ENCODE measurements at regions not wholly inside any gene's neighbourhood (a gene's known extent, or its start where the extent isn't known, plus 50 kb on each side); places are given as distances from the start of the nearest gene placed in this dataset.

DNA sequence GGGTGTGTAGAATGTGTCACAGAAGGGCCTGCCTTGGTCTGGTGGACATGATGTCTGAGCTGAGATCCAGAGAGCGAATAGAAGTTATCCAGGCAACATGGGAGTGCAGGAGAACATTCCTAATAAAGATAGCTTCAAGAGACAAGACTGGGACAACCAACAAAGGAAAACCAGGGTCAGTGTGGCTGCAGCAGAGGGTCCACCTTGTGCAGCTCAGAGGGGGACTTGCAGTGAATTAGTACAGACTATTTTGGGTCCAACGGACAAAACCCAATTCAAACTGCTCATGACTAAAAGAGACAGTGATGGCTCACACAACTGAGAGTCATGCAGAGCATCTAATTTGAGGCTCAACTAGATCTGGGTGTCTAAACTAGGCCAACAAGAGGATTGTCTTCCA is 192.1 kb downstream of the CBLN1 start:
- no peak for TF ChIP-seq CTCF (IDR thresholded peaks at IDR 0.05)
- no peak for TF ChIP-seq POLR2A (IDR thresholded peaks at IDR 0.05)
- TF ChIP-seq EP300 (IDR thresholded peaks at IDR 0.05; ENCODE audit: low read depth) = no peak
- TF ChIP-seq POLR2AphosphoS5 (IDR thresholded peaks at IDR 0.05) = no peak
